Brain microvascular endothelial cell (primary cell): ENCODE measurements at regions not wholly inside any gene's neighbourhood (a gene's known extent, or its start where the extent isn't known, plus 50 kb on each side); places are given as distances from the start of the nearest gene placed in this dataset.

Experiments
- DNase-seq: peaks from one replicate; pipeline ENCODE4 v3.0.0-alpha.2; 2020
- H3K27ac ChIP-seq: fragments of 250-450 bp; sonication (Bioruptor Pico); 2 replicates; pipeline ENCODE4 v1.5.1; 2020; ENCODE audit warnings: mild to moderate bottlenecking, moderate library complexity
- H3K27me3 ChIP-seq: fragments of 250-450 bp; sonication (Bioruptor Pico); replicated peaks from 2 replicates; pipeline ENCODE4 v1.5.1; 2020; ENCODE audit warnings: mild to moderate bottlenecking
- H3K36me3 ChIP-seq: fragments of 250-450 bp; sonication (Bioruptor Pico); replicated peaks from 2 replicates; pipeline ENCODE4 v1.5.1; 2020; ENCODE audit warnings: mild to moderate bottlenecking
- H3K4me3 ChIP-seq: 2 replicates; pipeline ENCODE4 v1.5.1; 2011; ENCODE audit warnings: low read depth, mild to moderate bottlenecking, control low read depth, low read length, moderate library complexity
- in situ Hi-C: cut with HindIII; loops from 2 replicates; pipeline ENCODE4 v1.10.0; 2017; ENCODE audit warnings: low sequenced_read_pairs, low pct_ligation_motif_present
- TF ChIP-seq, protein P1 (sequence below): IDR thresholded peaks from 2 replicates; pipeline ENCODE4 v1.5.1; 2011; ENCODE audit warnings: low read depth, mild to moderate bottlenecking, moderate library complexity, low read length, control low read depth, inconsistent platforms; ENCODE audit errors: missing control alignments

DNA sequence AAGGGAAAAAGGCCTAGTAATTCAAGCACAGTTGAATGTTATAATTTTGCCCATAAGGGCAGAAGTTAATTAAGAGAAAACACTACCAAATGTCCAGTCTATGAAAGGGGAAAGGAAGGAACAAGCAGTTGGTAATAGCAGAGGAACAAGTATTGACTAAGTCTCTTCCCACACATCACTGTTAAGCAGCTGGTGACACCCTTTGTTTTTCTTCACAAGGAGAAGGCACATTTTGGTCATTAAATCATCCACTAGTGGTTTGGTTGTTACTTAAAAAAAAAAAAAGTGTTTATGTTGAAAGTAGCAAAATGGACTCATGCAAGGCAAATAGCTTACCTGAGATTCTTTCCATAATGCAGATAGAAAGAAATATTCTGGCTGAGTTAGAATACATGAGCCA, 321.4 kb upstream of the NECTIN3 start:
- Histone ChIP-seq H3K36me3 (no peaks in the 10 kb centered on the region), H3K4me3 (no peak overlapping the region), H3K27me3 (no peaks in the 10 kb centered on the region), H3K27ac (no peak overlapping the region)
- in situ Hi-C loops, result no loop called here
- DNase-seq, result no peak
- TF ChIP-seq, protein P1, sequence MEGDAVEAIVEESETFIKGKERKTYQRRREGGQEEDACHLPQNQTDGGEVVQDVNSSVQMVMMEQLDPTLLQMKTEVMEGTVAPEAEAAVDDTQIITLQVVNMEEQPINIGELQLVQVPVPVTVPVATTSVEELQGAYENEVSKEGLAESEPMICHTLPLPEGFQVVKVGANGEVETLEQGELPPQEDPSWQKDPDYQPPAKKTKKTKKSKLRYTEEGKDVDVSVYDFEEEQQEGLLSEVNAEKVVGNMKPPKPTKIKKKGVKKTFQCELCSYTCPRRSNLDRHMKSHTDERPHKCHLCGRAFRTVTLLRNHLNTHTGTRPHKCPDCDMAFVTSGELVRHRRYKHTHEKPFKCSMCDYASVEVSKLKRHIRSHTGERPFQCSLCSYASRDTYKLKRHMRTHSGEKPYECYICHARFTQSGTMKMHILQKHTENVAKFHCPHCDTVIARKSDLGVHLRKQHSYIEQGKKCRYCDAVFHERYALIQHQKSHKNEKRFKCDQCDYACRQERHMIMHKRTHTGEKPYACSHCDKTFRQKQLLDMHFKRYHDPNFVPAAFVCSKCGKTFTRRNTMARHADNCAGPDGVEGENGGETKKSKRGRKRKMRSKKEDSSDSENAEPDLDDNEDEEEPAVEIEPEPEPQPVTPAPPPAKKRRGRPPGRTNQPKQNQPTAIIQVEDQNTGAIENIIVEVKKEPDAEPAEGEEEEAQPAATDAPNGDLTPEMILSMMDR, result no peak

DNA sequence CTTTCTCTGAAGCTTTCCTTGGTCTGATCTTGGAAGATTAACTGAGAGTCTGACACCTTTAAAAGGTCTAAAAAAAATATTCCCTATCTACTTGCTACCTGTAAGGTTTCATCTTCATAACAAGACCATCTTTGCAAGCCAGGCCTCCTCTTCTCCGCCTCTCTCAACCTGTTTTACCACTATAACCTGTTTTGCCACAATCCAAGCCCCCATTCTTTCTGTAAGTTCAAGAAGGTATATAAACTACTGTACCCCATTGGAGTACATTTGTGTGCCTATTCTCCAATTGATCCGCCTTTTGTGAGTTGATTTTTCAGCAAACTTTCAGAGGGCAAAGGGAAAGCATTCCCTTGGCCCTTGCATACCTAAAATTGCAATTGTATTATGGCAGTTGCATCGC, 319.3 kb upstream of the NECTIN3 start:
- Histone ChIP-seq H3K4me3 (no peak overlapping the region), H3K27me3 (no peaks in the 10 kb centered on the region), H3K27ac (no peak overlapping the region), H3K36me3 (no peaks in the 10 kb centered on the region)
- DNase-seq, result no peak
- in situ Hi-C loops, result no loop called here
- TF ChIP-seq, protein P1, result no peak

DNA sequence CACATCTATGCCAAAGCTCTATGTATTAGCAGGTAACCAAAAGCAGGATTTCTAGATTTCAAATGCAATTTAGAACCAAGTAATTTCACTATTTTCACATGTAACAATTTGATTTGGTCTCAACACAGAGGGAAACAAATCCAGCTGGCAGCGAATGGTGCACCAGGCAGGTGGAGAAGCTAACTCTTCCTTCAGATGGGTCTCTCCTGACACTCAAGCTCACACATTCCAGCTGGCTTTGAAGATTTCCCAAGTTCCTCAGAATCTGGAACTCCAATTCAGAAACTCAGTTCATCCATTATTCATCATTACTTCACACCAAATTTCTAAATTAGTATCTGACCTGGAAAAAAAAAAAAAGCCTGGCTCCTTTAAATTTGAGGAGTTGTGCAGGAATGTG, 318.1 kb upstream of the NECTIN3 start:
- Histone ChIP-seq H3K27ac (no peak overlapping the region), H3K4me3 (no peak overlapping the region), H3K36me3 (no peaks in the 10 kb centered on the region), H3K27me3 (no peaks in the 10 kb centered on the region)
- no peak for DNase-seq
- TF ChIP-seq, protein P1, result no peak
- in situ Hi-C loops, result no loop called here

DNA sequence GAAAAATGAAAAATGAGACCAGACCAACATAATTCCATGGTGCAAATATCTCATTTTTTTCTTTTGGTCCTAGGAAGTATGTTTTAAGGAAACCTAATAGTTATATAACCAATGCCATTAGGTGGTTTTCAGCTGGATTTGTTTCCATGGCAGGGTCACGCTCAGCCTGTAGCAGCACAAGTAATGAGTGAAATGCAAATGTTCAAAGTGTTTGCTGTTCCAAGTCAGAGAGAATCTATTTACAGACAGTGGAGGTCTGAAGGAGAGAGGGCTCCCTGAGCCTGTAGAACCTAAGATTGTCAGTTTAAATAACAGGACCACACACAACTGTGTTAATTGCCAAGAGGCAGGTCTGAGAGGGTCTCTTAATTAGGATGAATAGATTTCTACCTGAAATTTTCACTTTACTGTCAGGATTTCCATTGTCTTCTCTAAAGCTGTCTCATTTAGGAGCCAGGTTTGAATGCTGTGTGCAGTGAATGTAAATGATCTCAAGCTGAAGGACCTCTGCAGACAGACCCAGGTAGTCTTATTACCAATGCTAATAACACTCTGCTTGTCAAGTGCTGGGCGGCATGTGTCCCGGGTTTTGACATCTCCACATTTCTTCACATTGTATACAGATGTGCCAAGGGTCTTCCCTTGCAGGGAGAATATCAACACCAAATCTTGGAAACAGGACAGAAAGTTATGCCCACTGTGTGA, 317.3 kb upstream of the NECTIN3 start:
- no peaks in the 10 kb centered on the region for H3K27me3 ChIP-seq
- no peak overlapping the region for H3K27ac ChIP-seq
- in situ Hi-C loops, result no loop called here

DNA sequence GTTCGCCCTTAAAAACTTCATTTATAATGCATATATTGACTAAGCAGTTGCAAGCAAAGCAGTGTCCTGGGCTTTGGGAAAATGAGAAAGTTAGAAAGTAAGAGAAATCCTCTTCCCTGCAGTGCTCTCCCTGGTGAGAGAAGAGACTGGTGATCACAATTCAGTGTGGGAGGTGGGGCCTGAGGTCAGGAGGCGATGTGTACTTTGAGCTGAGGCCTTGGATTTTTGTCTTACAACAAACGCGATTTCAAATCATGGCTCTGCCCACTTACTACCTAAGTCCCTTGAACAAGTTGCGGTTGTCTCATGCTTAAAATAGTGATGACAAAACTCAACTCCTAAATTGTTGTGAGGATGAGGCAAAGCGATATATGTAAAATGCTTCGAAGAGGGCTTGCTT, 316.3 kb upstream of the NECTIN3 start:
- Histone ChIP-seq H3K36me3 (no peaks in the 10 kb centered on the region), H3K27ac (no peak overlapping the region), H3K27me3 (no peaks in the 10 kb centered on the region), H3K4me3 (no peak overlapping the region)
- in situ Hi-C loops, result no loop called here
- TF ChIP-seq, protein P1, result no peak
- DNase-seq, result no peak

More for the DNA sequence above, 317.3 kb upstream of the NECTIN3 start:
- no peak for DNase-seq
- Histone ChIP-seq H3K4me3 (no peak overlapping the region), H3K36me3 (no peaks in the 10 kb centered on the region)
- TF ChIP-seq, protein P1, result no peak

DNA sequence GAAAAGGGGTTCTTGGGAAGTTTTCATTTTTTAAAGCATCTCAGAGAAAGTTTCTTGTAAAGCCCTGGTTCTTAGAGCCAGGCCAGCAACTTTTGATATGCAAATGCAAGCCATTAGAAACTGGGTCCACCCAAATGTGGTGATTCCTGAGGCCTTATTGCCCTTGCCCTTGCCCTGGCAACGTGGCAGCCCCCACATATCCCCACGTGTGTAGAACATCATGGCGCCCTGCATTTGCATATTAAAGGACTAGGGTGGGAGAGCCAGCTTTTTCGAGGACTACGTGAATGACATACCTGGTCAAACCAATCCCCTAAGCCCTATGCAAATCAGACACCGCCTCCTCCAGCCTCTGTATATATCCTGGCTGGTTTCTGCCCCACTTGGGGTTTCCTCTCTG, 314.9 kb upstream of the NECTIN3 start:
- Histone ChIP-seq H3K27me3 (no peaks in the 10 kb centered on the region), H3K36me3 (no peaks in the 10 kb centered on the region), H3K27ac (no peak overlapping the region), H3K4me3 (no peak overlapping the region)
- DNase-seq, result no peak
- TF ChIP-seq, protein P1, result no peak
- in situ Hi-C loops, result no loop called here
